ENCODE measurements at regions not wholly inside any gene's neighbourhood (a gene's known extent, or its start where the extent isn't known, plus 50 kb on each side); places are given as distances from the start of the nearest gene placed in this dataset.

DNA sequence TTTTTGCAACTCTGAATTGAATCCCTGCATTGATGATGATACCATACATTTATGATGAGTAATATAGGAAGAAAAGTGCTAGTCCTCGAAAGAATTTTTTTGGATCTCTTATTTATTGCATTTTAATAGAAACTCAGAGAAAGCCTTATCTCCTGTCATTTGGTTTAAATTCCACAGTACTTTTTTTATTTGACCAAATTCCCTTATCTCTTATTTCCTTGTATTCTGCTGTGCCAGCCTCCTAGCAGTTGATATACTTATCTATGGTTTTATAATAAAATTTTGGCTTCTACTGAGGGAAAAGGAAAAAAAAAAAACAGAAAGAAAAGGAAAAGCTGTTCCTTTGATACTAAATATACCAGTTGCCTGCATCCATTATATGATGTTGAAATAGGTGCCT, 535.1 kb upstream of the NR2F2 start:
- ChIA-PET POLR2A (ENCODE audit: partially characterized antibody) (no interaction called here), CTCF (ENCODE audit: partially characterized antibody) (interaction anchor here (1.3 kb wide), 1 partner anchor 26 kb away, joined by 3 read pairs; no protein-coding TSS in a partner anchor)
- H2BK5ac ChIP-seq (ENCODE audit: low read depth, low read length) = no peak overlapping the region

More for the DNA sequence above, 535.1 kb upstream of the NR2F2 start:
- H2BK20ac ChIP-seq (ENCODE audit: low read length) = no peak overlapping the region
- no peak overlapping the region for H3K18ac ChIP-seq (ENCODE audit: extremely low read depth, low read length)
- H3K9me3 ChIP-seq (ENCODE audit: insufficient read depth in 2 of 2, low read depth in 1 of 2, low read length in 1 of 2) = no peaks in the 10 kb centered on the region
- H3K14ac ChIP-seq (ENCODE audit: insufficient read length) = no peak overlapping the region
- no peak for FAIRE-seq
- H2BK120ac ChIP-seq (replicated peaks; ENCODE audit: low read depth, low read length) = no peak overlapping the region
- no peak overlapping the region for H4K5ac ChIP-seq (ENCODE audit: insufficient read length, low read depth, low read length)
- H3K23me2 ChIP-seq (ENCODE audit: low read depth, low read length) = no peaks in the 10 kb centered on the region
- H2AK5ac ChIP-seq (ENCODE audit: low read depth, low read length) = no peak overlapping the region
- no peak overlapping the region for H3K4me3 ChIP-seq (ENCODE audit: extremely low read depth in 1 of 4, insufficient read depth in 2 of 4, low read depth in 3 of 4, low read length in 4 of 4)
- no peak overlapping the region for H4K91ac ChIP-seq (replicated peaks; ENCODE audit: insufficient read length, low read length)
- no peak overlapping the region for H3K9ac ChIP-seq (replicated peaks in 1 of 4; ENCODE audit: extremely low read depth in 1 of 4, low read depth in 3 of 4, low read length in 3 of 4)
- no peak overlapping the region for H3K4ac ChIP-seq (replicated peaks; ENCODE audit: insufficient read length, low read depth, low read length)
- no peak for TF ChIP-seq JUN (IDR thresholded peaks at IDR 0.05; ENCODE audit: low read depth, low read length)
- TF ChIP-seq PHF8 (conservative IDR thresholded peaks at IDR 0.05; ENCODE audit: low read depth, low read length) = no peak
- no peak for TF ChIP-seq HDAC6 (IDR thresholded peaks at IDR 0.05; ENCODE audit: low read depth, low read length)
- TF ChIP-seq POLR2AphosphoS5 (IDR thresholded peaks at IDR 0.05; ENCODE audit: low read depth, low read length) = no peak
- no peak for TF ChIP-seq GTF2F1 (IDR thresholded peaks at IDR 0.05; ENCODE audit: borderline replicate concordance, low read depth, low read length)
- no peak for TF ChIP-seq MAFK (IDR thresholded peaks at IDR 0.05; ENCODE audit: low read depth, low read length)
- TF ChIP-seq KDM5A (IDR thresholded peaks at IDR 0.05; ENCODE audit: low read length) = no peak
- TF ChIP-seq SAP30 (IDR thresholded peaks at IDR 0.05; ENCODE audit: insufficient read depth, insufficient replicate concordance, low read length) = no peak
- TF ChIP-seq NANOG (IDR thresholded peaks at IDR 0.05; ENCODE audit: insufficient read depth, low read depth, low read length, poor library complexity, severe bottlenecking) = no peak
- no peak for TF ChIP-seq SIRT6 (IDR thresholded peaks at IDR 0.05; ENCODE audit: low read length)
- no peak for TF ChIP-seq TBP (IDR thresholded peaks at IDR 0.05; ENCODE audit: low read depth, low read length)
- TF ChIP-seq ZNF274 (IDR thresholded peaks at IDR 0.05; ENCODE audit: borderline replicate concordance, extremely low read depth, low read length) = no peak
- no peaks in the 10 kb centered on the region for H3K36me3 ChIP-seq (ENCODE audit: control insufficient read depth in 2 of 4, insufficient read depth in 4 of 4, low read length in 3 of 4)
- H3K23ac ChIP-seq (ENCODE audit: insufficient read length) = no peak overlapping the region
- H2BK15ac ChIP-seq (ENCODE audit: low read length) = no peak overlapping the region
- no peaks in the 10 kb centered on the region for H3K4me1 ChIP-seq (replicated peaks in 1 of 4; ENCODE audit: control insufficient read depth in 3 of 4, insufficient read depth in 4 of 4, low read length in 3 of 4)
- H3K27ac ChIP-seq (ENCODE audit: low read depth, low read length) = no peak overlapping the region
- no peak for DNase-seq (ENCODE audit: low read depth in 1 of 2, low spot score in 2 of 2)
- H3K27me3 ChIP-seq (replicated peaks in 1 of 4; ENCODE audit: control insufficient read depth in 3 of 4, extremely low read depth in 1 of 4, insufficient read depth in 3 of 4, low read length in 3 of 4) = no peaks in the 10 kb centered on the region
- no peak overlapping the region for H4K8ac ChIP-seq (ENCODE audit: extremely low read depth, insufficient read depth, low read length)
- no peaks in the 10 kb centered on the region for H4K20me1 ChIP-seq (replicated peaks in 1 of 2; ENCODE audit: control insufficient read depth in 1 of 2, insufficient read depth in 2 of 2, low read length in 2 of 2)
- H3K79me2 ChIP-seq (ENCODE audit: control insufficient read depth in 1 of 2, insufficient read depth in 2 of 2, low read length in 2 of 2) = no peaks in the 10 kb centered on the region
- H2AFZ ChIP-seq (ENCODE audit: low read length) = no peak overlapping the region
- no peak overlapping the region for H2BK12ac ChIP-seq (ENCODE audit: low read depth, low read length)
- H3K79me1 ChIP-seq (ENCODE audit: low read depth, low read length) = no peaks in the 10 kb centered on the region
- H3K56ac ChIP-seq (replicated peaks; ENCODE audit: insufficient read length, low read depth, low read length) = no peak overlapping the region
- H3K4me2 ChIP-seq (ENCODE audit: insufficient read depth in 1 of 2, low read depth in 2 of 2, low read length in 2 of 2) = no peak overlapping the region
- WGBS, 2 experiments (ENCODE audit: extremely low coverage in 1 of 2, insufficient coverage in 1 of 2, insufficient read length in 1 of 2, insufficient replicate concordance in 2 of 2, low coverage in 1 of 2, low lambda C conversion rate in 2 of 2, missing lambda C conversion rate in 1 of 2) = 86% methylated on average over 1 of the region's 1 CpG; no CpG with 5 or more reads in 1 of the 2 experiments

All from H1 (cell line).